ENCODE measurements at regions not wholly inside any gene's neighbourhood (a gene's known extent, or its start where the extent isn't known, plus 50 kb on each side); places are given as distances from the start of the nearest gene placed in this dataset.

DNA sequence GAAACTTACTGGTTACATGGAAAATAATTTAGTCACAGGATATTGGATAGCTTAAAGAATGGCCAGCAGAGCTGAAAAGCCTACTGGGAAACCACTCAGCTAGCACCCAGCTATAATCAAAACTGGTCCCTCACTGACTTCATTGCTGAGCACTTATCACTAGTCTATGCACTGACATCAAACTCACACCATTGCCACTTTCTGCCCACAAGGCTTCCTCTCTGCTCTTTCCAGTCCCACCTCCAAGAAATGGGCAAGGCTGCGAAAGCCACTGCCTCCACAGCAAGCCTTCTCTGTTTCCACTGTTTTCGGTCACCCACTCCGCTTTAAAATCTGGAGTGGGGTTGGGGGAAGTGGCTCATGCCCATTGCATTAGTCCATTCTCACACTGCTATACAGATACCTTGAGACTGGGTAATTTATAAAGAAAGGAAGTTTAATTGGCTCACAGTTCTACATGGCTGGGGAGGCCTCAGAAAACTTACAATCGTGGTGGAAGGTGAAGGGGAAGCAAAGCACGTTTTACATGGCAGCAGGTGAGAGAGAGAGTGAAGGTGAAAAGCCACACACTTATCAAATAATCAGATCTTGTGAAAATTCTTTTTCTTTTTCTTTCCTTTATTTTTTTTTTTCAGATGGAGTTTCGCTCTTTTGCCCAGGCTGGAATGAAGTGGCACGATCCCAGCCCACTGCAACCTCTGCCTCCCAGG, 77.0 kb upstream of the CERS6 start:
- no peaks in the 10 kb centered on the region for H3K36me3 ChIP-seq (ENCODE audit: insufficient read depth, low read length)
- H3K27ac ChIP-seq (ENCODE audit: low read depth, low read length) = no peak overlapping the region
- no peak overlapping the region for H2AFZ ChIP-seq (ENCODE audit: low read length, unreplicated experiment)

DNA sequence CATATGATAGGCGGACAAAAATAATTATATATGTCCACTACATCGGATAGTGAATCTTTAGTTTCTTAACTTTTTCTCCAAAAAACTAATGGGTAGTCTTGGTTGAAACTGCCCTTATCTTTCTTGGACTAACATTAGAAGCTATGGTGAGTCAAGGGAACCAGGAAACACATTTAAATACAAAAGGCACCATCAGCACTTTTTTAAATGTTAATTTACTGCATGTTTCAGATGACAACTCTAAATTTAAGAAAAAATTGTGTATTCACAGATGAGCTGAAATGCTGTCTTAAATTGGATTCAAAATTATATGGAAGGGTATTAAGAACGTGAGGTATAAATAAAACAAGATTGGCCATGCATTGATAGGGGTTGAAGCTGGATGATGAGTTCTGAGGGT, 75.6 kb upstream of the CERS6 start:
- H3K4me3 ChIP-seq (ENCODE audit: low read depth, low read length) = no peak overlapping the region
- H2AFZ ChIP-seq (ENCODE audit: low read length, unreplicated experiment) = no peak overlapping the region
- no peaks in the 10 kb centered on the region for H3K4me1 ChIP-seq (ENCODE audit: control insufficient read depth, insufficient read depth, low read length, unreplicated experiment)
- no peaks in the 10 kb centered on the region; the same call in 1 of the 2 replicates for H3K27me3 ChIP-seq (ENCODE audit: insufficient read depth, low read length)
- H3K36me3 ChIP-seq (ENCODE audit: insufficient read depth, low read length) = no peaks in the 10 kb centered on the region
- no peaks in the 10 kb centered on the region for H3K79me2 ChIP-seq (ENCODE audit: control insufficient read depth, insufficient read depth, low read length, unreplicated experiment)
- H3K27ac ChIP-seq (ENCODE audit: low read depth, low read length) = no peak overlapping the region

More for the DNA sequence above, 77.0 kb upstream of the CERS6 start:
- Histone ChIP-seq H3K4me1 (ENCODE audit: control insufficient read depth, insufficient read depth, low read length, unreplicated experiment) (no peaks in the 10 kb centered on the region), H3K27me3 (ENCODE audit: insufficient read depth, low read length) (no peaks in the 10 kb centered on the region; the same call in 1 of the 2 replicates), H3K4me3 (ENCODE audit: low read depth, low read length) (no peak overlapping the region), H3K79me2 (ENCODE audit: control insufficient read depth, insufficient read depth, low read length, unreplicated experiment) (no peaks in the 10 kb centered on the region)

DNA sequence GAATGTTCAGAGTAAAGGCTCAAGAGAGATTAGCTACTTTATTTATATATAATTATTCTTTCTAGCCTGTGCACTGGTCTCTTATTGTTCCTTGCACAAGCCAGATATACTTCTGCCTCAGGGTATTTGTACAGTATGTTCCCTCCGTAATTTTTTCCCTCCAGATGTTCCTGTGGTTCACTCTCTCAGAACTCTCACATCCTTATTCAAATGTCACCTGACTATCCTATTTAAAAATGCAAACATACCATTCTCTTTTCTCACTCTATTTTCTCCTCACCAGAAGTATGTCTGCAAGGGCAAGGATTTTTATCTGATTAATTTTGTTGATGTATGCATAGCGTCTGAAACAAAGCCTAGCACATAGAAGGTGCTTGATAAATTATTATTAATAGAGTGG, 64.0 kb upstream of the CERS6 start:
- Histone ChIP-seq H3K36me3 (ENCODE audit: insufficient read depth, low read length) (no peaks in the 10 kb centered on the region), H3K27me3 (ENCODE audit: insufficient read depth, low read length) (no peaks in the 10 kb centered on the region), H2AFZ (ENCODE audit: low read length, unreplicated experiment) (no peak overlapping the region), H3K4me3 (ENCODE audit: low read depth, low read length) (no peak overlapping the region), H3K4me1 (ENCODE audit: control insufficient read depth, insufficient read depth, low read length, unreplicated experiment) (no peaks in the 10 kb centered on the region), H3K79me2 (ENCODE audit: control insufficient read depth, insufficient read depth, low read length, unreplicated experiment) (no peaks in the 10 kb centered on the region), H3K27ac (ENCODE audit: low read depth, low read length) (no peak overlapping the region)

DNA sequence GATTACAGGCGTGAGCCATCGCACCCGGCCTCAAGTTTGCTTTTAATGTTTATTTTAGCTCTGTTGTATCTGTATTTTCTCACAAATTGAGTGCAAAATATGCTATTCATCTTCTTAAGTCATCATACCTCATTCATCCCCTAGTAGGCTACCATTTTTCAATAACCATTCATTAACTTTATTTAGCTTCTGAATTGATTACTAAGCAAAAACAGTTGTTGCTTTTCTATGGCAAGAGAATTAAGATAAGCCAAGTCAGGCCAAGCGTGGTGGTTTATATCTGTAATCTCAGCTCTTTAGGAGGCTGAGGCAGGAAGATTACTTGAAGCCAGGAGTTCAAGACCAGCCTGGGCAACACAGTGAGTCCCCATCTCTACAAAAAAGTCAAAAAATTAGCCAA, 63.3 kb upstream of the CERS6 start:
- H3K79me2 ChIP-seq (ENCODE audit: control insufficient read depth, insufficient read depth, low read length, unreplicated experiment) = no peaks in the 10 kb centered on the region

DNA sequence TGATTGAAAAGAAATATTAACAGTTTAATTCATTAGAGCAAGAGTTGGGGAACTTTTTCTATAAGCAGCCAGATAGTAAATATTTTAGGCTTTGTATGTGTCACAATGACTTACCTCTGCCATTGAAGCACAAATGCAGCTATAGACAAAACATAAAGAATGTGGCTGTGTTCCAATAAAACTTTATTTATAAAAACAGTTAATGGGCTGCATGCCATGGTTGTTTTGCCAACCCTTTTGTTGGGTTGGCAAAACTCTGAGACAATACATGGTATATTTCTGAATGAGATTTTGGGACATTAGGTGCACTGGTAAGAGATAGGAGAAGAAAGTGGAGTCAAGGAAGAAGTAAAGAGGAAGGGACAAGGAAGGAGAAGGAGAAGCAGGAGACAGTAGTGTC, 61.8 kb upstream of the CERS6 start:
- no peak overlapping the region for H2AFZ ChIP-seq (ENCODE audit: low read length, unreplicated experiment)
- H3K27ac ChIP-seq (ENCODE audit: low read depth, low read length) = no peak overlapping the region
- H3K4me3 ChIP-seq (ENCODE audit: low read depth, low read length) = no peak overlapping the region
- no peaks in the 10 kb centered on the region for H3K4me1 ChIP-seq (ENCODE audit: control insufficient read depth, insufficient read depth, low read length, unreplicated experiment)
- no peaks in the 10 kb centered on the region for H3K27me3 ChIP-seq (ENCODE audit: insufficient read depth, low read length)
- H3K36me3 ChIP-seq (ENCODE audit: insufficient read depth, low read length) = no peaks in the 10 kb centered on the region
- no peaks in the 10 kb centered on the region for H3K79me2 ChIP-seq (ENCODE audit: control insufficient read depth, insufficient read depth, low read length, unreplicated experiment)

More for the DNA sequence above, 63.3 kb upstream of the CERS6 start:
- Histone ChIP-seq H2AFZ (ENCODE audit: low read length, unreplicated experiment) (no peak overlapping the region), H3K4me1 (ENCODE audit: control insufficient read depth, insufficient read depth, low read length, unreplicated experiment) (no peaks in the 10 kb centered on the region), H3K4me3 (ENCODE audit: low read depth, low read length) (no peak overlapping the region), H3K27me3 (ENCODE audit: insufficient read depth, low read length) (no peaks in the 10 kb centered on the region), H3K27ac (ENCODE audit: low read depth, low read length) (no peak overlapping the region), H3K36me3 (ENCODE audit: insufficient read depth, low read length) (no peaks in the 10 kb centered on the region)

DNA sequence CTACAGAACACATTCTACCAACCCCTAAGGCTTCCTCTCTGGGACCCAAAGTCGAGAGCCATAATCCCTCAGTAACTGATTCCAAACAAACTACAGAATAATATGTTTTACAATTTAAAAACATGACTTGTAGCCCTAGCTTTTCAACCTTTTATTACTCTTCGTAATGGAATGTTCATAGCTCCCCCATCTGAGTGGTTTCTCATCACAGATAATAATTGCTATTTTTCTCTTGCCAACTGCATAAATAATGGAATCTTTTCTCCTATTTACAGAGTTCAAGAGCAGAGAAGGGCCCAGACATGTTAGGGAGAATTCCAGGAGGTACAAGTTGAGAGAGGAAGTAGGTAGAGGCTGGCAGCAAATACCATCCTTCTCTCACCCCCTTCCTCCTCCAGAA, 59.9 kb upstream of the CERS6 start:
- Histone ChIP-seq H3K36me3 (ENCODE audit: insufficient read depth, low read length) (no peaks in the 10 kb centered on the region), H2AFZ (ENCODE audit: low read length, unreplicated experiment) (no peak overlapping the region), H3K27ac (ENCODE audit: low read depth, low read length) (no peak overlapping the region), H3K79me2 (ENCODE audit: control insufficient read depth, insufficient read depth, low read length, unreplicated experiment) (no peaks in the 10 kb centered on the region), H3K4me1 (ENCODE audit: control insufficient read depth, insufficient read depth, low read length, unreplicated experiment) (no peaks in the 10 kb centered on the region), H3K4me3 (ENCODE audit: low read depth, low read length) (no peak overlapping the region), H3K27me3 (ENCODE audit: insufficient read depth, low read length) (no peaks in the 10 kb centered on the region)

DNA sequence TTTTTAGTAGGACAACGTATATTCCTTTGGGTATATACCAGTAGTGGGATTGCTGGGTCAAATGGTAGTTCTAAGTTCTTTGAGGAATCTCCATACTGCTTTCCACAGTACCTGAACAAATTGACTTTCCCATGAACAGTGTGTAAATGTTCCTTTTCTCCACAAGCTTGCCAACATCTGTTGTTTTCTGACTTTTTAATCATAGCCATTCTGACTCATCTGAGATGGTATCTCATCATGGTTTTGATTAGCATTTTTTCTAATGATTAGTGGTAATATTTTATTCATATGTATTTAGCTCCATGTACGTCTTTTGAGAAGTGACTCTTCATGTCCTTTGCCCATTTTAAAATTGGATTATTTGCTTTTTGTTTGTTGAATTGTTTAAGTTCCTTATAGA, 58.4 kb upstream of the CERS6 start:
- Histone ChIP-seq H3K79me2 (ENCODE audit: control insufficient read depth, insufficient read depth, low read length, unreplicated experiment) (no peaks in the 10 kb centered on the region), H3K36me3 (ENCODE audit: insufficient read depth, low read length) (no peaks in the 10 kb centered on the region), H3K27ac (ENCODE audit: low read depth, low read length) (no peak overlapping the region)

DNA sequence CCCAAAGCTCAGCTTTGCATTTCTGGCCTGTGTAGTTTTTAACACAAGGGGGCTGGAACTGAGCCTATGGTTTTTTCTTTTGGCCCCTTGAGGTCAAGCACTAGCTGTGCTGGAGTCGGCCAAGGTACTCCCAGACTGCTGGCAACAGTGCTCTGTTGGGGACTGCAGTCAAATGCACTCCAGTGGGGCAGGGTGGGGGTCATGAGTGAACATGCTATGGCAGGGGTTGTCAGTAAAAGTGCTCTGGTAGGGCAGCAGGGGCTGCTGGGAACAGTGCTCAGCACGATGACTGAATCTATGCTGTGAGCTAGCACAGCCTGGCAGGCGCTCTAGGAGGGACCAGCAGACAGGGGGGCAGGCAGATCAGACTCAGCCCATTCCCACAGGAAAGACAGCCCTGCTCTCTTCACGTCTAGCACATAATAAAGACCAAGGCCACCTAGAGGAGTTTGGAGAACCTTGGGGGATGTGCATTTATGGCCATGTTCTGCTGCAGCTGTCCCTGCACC, 55.0 kb upstream of the CERS6 start:
- Histone ChIP-seq H3K4me1 (ENCODE audit: control insufficient read depth, insufficient read depth, low read length, unreplicated experiment) (no peaks in the 10 kb centered on the region), H3K4me3 (ENCODE audit: low read depth, low read length) (no peak overlapping the region), H3K79me2 (ENCODE audit: control insufficient read depth, insufficient read depth, low read length, unreplicated experiment) (no peaks in the 10 kb centered on the region), H3K36me3 (ENCODE audit: insufficient read depth, low read length) (no peaks in the 10 kb centered on the region), H3K27me3 (ENCODE audit: insufficient read depth, low read length) (peaks cover 19% of the 10 kb centered on the region; the same call in 1 of the 2 replicates), H3K27ac (ENCODE audit: low read depth, low read length) (no peak overlapping the region), H2AFZ (ENCODE audit: low read length, unreplicated experiment) (no peak overlapping the region)

More for the DNA sequence above, 58.4 kb upstream of the CERS6 start:
- no peak overlapping the region for H2AFZ ChIP-seq (ENCODE audit: low read length, unreplicated experiment)
- no peak overlapping the region for H3K4me3 ChIP-seq (ENCODE audit: low read depth, low read length)
- H3K27me3 ChIP-seq (ENCODE audit: insufficient read depth, low read length) = peaks cover 7% of the 10 kb centered on the region; the same call in 1 of the 2 replicates
- H3K4me1 ChIP-seq (ENCODE audit: control insufficient read depth, insufficient read depth, low read length, unreplicated experiment) = no peaks in the 10 kb centered on the region

DNA sequence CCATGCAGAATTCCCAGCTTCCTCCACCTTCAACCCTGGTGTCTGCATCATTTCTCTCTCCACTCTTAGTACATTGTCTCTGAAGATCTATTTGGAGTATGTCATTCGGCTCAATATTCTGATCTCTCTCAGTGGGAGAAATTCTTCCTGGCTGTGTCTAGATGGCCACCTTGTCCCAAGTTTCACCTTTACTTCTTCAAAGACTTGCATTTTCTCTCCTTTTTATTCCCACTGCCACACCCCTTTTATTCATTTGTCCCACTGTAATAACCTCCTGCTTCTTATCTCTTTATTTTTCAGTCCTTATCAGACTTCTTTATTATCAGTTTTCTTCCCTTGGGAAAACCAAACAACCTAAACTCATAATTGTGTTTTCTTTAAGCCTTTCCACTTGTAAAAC, 54.3 kb upstream of the CERS6 start:
- H3K27me3 ChIP-seq (ENCODE audit: insufficient read depth, low read length) = peaks cover 19% of the 10 kb centered on the region; the same call in 1 of the 2 replicates

DNA sequence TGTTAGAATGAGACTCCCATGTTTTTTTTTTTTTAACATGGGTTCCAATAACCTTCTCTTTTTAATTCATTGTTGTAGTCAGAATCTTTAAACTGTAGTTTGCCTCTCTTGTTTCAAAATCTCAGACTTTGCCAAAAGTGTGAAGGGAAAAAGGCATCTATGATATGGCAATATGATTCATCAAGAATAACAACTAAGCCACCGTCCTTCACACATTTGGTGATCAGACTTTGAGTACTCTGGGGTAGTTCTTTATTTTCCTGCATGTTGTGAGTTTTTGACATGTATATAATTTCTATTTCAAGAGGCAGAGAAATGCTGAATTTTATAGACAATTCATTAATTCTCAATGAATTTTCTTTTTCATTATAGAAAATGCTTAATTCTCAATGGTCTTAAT, 53.5 kb upstream of the CERS6 start:
- Histone ChIP-seq H2AFZ (ENCODE audit: low read length, unreplicated experiment) (no peak overlapping the region), H3K79me2 (ENCODE audit: control insufficient read depth, insufficient read depth, low read length, unreplicated experiment) (no peaks in the 10 kb centered on the region), H3K27ac (ENCODE audit: low read depth, low read length) (no peak overlapping the region), H3K4me1 (ENCODE audit: control insufficient read depth, insufficient read depth, low read length, unreplicated experiment) (no peaks in the 10 kb centered on the region), H3K4me3 (ENCODE audit: low read depth, low read length) (no peak overlapping the region), H3K36me3 (ENCODE audit: insufficient read depth, low read length) (no peaks in the 10 kb centered on the region), H3K27me3 (ENCODE audit: insufficient read depth, low read length) (peaks cover 19% of the 10 kb centered on the region; the same call in 1 of the 2 replicates)

More for the DNA sequence above, 54.3 kb upstream of the CERS6 start:
- H3K27ac ChIP-seq (ENCODE audit: low read depth, low read length) = no peak overlapping the region
- no peak overlapping the region for H3K4me3 ChIP-seq (ENCODE audit: low read depth, low read length)
- H3K36me3 ChIP-seq (ENCODE audit: insufficient read depth, low read length) = no peaks in the 10 kb centered on the region
- H3K79me2 ChIP-seq (ENCODE audit: control insufficient read depth, insufficient read depth, low read length, unreplicated experiment) = no peaks in the 10 kb centered on the region
- no peaks in the 10 kb centered on the region for H3K4me1 ChIP-seq (ENCODE audit: control insufficient read depth, insufficient read depth, low read length, unreplicated experiment)
- no peak overlapping the region for H2AFZ ChIP-seq (ENCODE audit: low read length, unreplicated experiment)

DNA sequence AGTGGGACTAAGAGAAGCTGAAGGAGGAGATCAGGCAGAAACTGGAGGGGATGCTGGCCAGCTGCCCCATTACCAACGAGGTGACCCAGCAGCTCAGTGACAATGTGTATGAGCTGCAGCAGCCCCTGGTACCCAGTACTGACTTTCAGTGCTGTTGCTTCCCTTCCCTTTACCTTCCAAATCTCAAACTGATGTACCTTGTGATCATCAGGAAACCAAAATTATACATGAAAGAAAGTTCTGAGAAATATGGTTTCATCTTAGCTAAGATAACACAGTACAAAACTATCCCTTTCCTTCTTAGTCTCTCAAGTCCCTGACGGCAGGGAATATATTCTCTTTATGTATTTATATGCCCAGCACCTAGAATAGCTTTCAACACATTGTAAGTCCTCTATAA, 52.3 kb upstream of the CERS6 start:
- peaks cover 19% of the 10 kb centered on the region; the same call in 1 of the 2 replicates for H3K27me3 ChIP-seq (ENCODE audit: insufficient read depth, low read length)
- no peak overlapping the region for H3K4me3 ChIP-seq (ENCODE audit: low read depth, low read length)
- no peaks in the 10 kb centered on the region for H3K79me2 ChIP-seq (ENCODE audit: control insufficient read depth, insufficient read depth, low read length, unreplicated experiment)
- H2AFZ ChIP-seq (ENCODE audit: low read length, unreplicated experiment) = no peak overlapping the region
- H3K4me1 ChIP-seq (ENCODE audit: control insufficient read depth, insufficient read depth, low read length, unreplicated experiment) = no peaks in the 10 kb centered on the region
- H3K27ac ChIP-seq (ENCODE audit: low read depth, low read length) = no peak overlapping the region
- H3K36me3 ChIP-seq (ENCODE audit: insufficient read depth, low read length) = no peaks in the 10 kb centered on the region

All from ACC112 (cell line).